Stimulated activated CD8-positive, alpha-beta memory T cell treated with anti-CD3 and anti-CD28 coated beads, Interleukin-12 subunit alpha, Interleukin-12 subunit beta, amount 100 ng/mL, for 1 hour (primary cell): ENCODE measurements at regions not wholly inside any gene's neighbourhood (a gene's known extent, or its start where the extent isn't known, plus 50 kb on each side); places are given as distances from the start of the nearest gene placed in this dataset.

Source experiments
- DNase-seq: peaks from one replicate; pipeline ENCODE4 v3.0.0-alpha.2; 2020; ENCODE audit warnings: low read depth

- DNase-seq, result no peak
Measured at GRCh38 chr20:59495166-59495565, 109.2 kb upstream of the PHACTR3 start.

GRCh38 chr20:59495894-59496510 lies 108.3 kb upstream of the PHACTR3 start:
- DNase-seq, result peak; percentile 36

- no peak for DNase-seq
Measured at GRCh38 chr20:59498291-59498690, 106.0 kb upstream of the PHACTR3 start.

GRCh38 chr20:59499863-59500262 lies 104.5 kb upstream of the PHACTR3 start:
- DNase-seq, result no peak

- DNase-seq, result no peak
Measured at GRCh38 chr20:59508729-59509128, 95.6 kb upstream of the PHACTR3 start.

- no peak for DNase-seq
Measured at GRCh38 chr20:59512651-59513050, 91.7 kb upstream of the PHACTR3 start.

GRCh38 chr20:59514554-59514953 lies 89.8 kb upstream of the PHACTR3 start:
- no peak for DNase-seq

- no peak for DNase-seq
Measured at GRCh38 chr20:59515013-59515905, 89.1 kb upstream of the PHACTR3 start.

- no peak for DNase-seq
Measured at GRCh38 chr20:59515906-59516209, 88.5 kb upstream of the PHACTR3 start.

GRCh38 chr20:59518881-59519706 lies 85.2 kb upstream of the PHACTR3 start:
- peak; percentile 23 for DNase-seq

GRCh38 chr20:59519707-59520014 lies 84.7 kb upstream of the PHACTR3 start:
- DNase-seq, result no peak

GRCh38 chr20:59520814-59521213 lies 83.5 kb upstream of the PHACTR3 start:
- DNase-seq, result no peak

GRCh38 chr20:59525500-59526241 lies 78.7 kb upstream of the PHACTR3 start:
- no peak for DNase-seq

GRCh38 chr20:59526242-59527225 lies 77.8 kb upstream of the PHACTR3 start:
- no peak for DNase-seq

GRCh38 chr20:59530782-59531181 lies 73.6 kb upstream of the PHACTR3 start:
- no peak for DNase-seq

GRCh38 chr20:59537991-59538390 lies 66.3 kb upstream of the PHACTR3 start:
- no peak for DNase-seq

- DNase-seq, result no peak
Measured at GRCh38 chr20:59547596-59547995, 56.7 kb upstream of the PHACTR3 start.
